T47D (cell line): ENCODE measurements at regions not wholly inside any gene's neighbourhood (a gene's known extent, or its start where the extent isn't known, plus 50 kb on each side); places are given as distances from the start of the nearest gene placed in this dataset.
"Not testable (repeated sequence)": the region's sequence is repeated elsewhere in the genome, so short reads cannot be mapped to it uniquely, and the experiment has no call there.

Experiments
- DNase-seq, 2 experiments: peaks; one replicate each; pipeline versions ENCODE4 v3.0.0 to v3.0.0-alpha.2; 2011 to 2012; ENCODE audit warnings: low read depth in 1 of 2, low spot score in 1 of 2
- JUND ChIP-seq: IDR thresholded peaks from 2 replicates; pipeline ENCODE4 v1.6.1; 2012; ENCODE audit warnings: low read depth
- in situ Hi-C: cut with HindIII; loops from 2 replicates; pipeline ENCODE4 v1.10.0; 2016; ENCODE audit warnings: low sequenced_read_pairs, low pct_unique_long_range_greater_than_20kb

GRCh38 chr6:62980724-62981123 is 230.5 kb upstream of the FKBP1C start:
- in situ Hi-C loops: no loop called here
- no peak for DNase-seq
- TF ChIP-seq JUND: no peak

GRCh38 chr6:62982951-62983350 is 228.3 kb upstream of the FKBP1C start:
- no peak for TF ChIP-seq JUND
- in situ Hi-C loops: no loop called here
- DNase-seq: no peak

- in situ Hi-C loops, DNase-seq: not testable (repeated sequence)
Measured at GRCh38 chr6:62991696-62992095, 219.6 kb upstream of the FKBP1C start.

- no peak for DNase-seq
- no peak for TF ChIP-seq JUND
- in situ Hi-C loops: no loop called here
Measured at GRCh38 chr6:62993951-62994350, 217.3 kb upstream of the FKBP1C start.

- TF ChIP-seq JUND: no peak
- DNase-seq: no peak
- in situ Hi-C loops: no loop called here
Measured at GRCh38 chr6:62998022-62998421, 213.2 kb upstream of the FKBP1C start.

GRCh38 chr6:62999242-62999641 is 212.0 kb upstream of the FKBP1C start:
- DNase-seq, in situ Hi-C loops: not testable (repeated sequence)

GRCh38 chr6:62999796-63000195 is 211.5 kb upstream of the FKBP1C start:
- in situ Hi-C loops: no loop called here
- no peak for TF ChIP-seq JUND
- DNase-seq: no peak

GRCh38 chr6:63006018-63006417 is 205.3 kb upstream of the FKBP1C start:
- in situ Hi-C loops, DNase-seq: not testable (repeated sequence)

GRCh38 chr6:63010962-63011361 is 200.3 kb upstream of the FKBP1C start:
- DNase-seq, in situ Hi-C loops: not testable (repeated sequence)

GRCh38 chr6:63014290-63014689 is 197.0 kb upstream of the FKBP1C start:
- TF ChIP-seq JUND: no peak
- no peak for DNase-seq
- in situ Hi-C loops: no loop called here

GRCh38 chr6:63022631-63023030 is 188.6 kb upstream of the FKBP1C start:
- no peak for TF ChIP-seq JUND
- in situ Hi-C loops: no loop called here
- DNase-seq: no peak

- DNase-seq: no peak
- in situ Hi-C loops: no loop called here
- no peak for TF ChIP-seq JUND
Measured at GRCh38 chr6:63023726-63024125, 187.5 kb upstream of the FKBP1C start.

- no peak for DNase-seq
- in situ Hi-C loops: no loop called here
- no peak for TF ChIP-seq JUND
Measured at GRCh38 chr6:63049216-63049615, 162.1 kb upstream of the FKBP1C start.

- in situ Hi-C loops, DNase-seq: not testable (repeated sequence)
Measured at GRCh38 chr6:63053206-63053605, 158.1 kb upstream of the FKBP1C start.

- DNase-seq: peak in 1 of 2 experiments; percentile 5
- no peak for TF ChIP-seq JUND
- in situ Hi-C loops: no loop called here
Measured at GRCh38 chr6:63058601-63059000, 152.7 kb upstream of the FKBP1C start.
